Mesenchymal stem cell (in vitro differentiated cells and primary cell): ENCODE measurements at regions not wholly inside any gene's neighbourhood (a gene's known extent, or its start where the extent isn't known, plus 50 kb on each side); places are given as distances from the start of the nearest gene placed in this dataset.

ENCODE experiments used
- DNase-seq: peaks from one replicate; pipeline ENCODE4 v3.0.0-alpha.2; 2013
- H2AFZ ChIP-seq: one replicate; pipeline ENCODE4 v1.6.1; 2013; ENCODE audit warnings: low read depth, mild to moderate bottlenecking, control low read depth, inconsistent platforms, low read length, moderate library complexity
- H2AK5ac ChIP-seq: 2 replicates; pipeline ENCODE4 v1.6.1; 2013; ENCODE audit warnings: low read length, moderate library complexity, mild to moderate bottlenecking, inconsistent platforms; ENCODE audit not compliant: severe bottlenecking
- H2BK120ac ChIP-seq: one replicate; pipeline ENCODE4 v1.6.1; 2013; ENCODE audit warnings: low read depth, mild to moderate bottlenecking, inconsistent platforms, low read length, moderate library complexity
- H2BK12ac ChIP-seq, 2 experiments: one replicate each; pipeline ENCODE4 v1.6.1; 2013; ENCODE audit warnings: inconsistent platforms in 2 of 2, low read length in 2 of 2, mild to moderate bottlenecking in 2 of 2, moderate library complexity in 2 of 2, control low read depth in 1 of 2
- H2BK15ac ChIP-seq: one replicate; pipeline ENCODE4 v1.6.1; 2013; ENCODE audit warnings: mild to moderate bottlenecking, low read depth, inconsistent platforms; ENCODE audit not compliant: poor library complexity, severe bottlenecking
- H2BK5ac ChIP-seq: 2 replicates; pipeline ENCODE4 v1.6.1; 2013; ENCODE audit warnings: low read depth, mild to moderate bottlenecking, low read length, control low read depth, inconsistent platforms; ENCODE audit not compliant: poor library complexity, severe bottlenecking
- H3K14ac ChIP-seq, 2 experiments: one replicate each; pipeline ENCODE4 v1.6.1; 2013; ENCODE audit warnings: inconsistent platforms in 2 of 2, low read length in 2 of 2, control low read depth in 1 of 2, mild to moderate bottlenecking in 1 of 2, moderate library complexity in 1 of 2
- H3K18ac ChIP-seq, 2 experiments: one replicate each; pipeline ENCODE4 v1.6.1; 2013; ENCODE audit warnings: inconsistent platforms in 2 of 2, low read length in 2 of 2, control low read depth in 1 of 2, low read depth in 1 of 2, mild to moderate bottlenecking in 1 of 2
- H3K23ac ChIP-seq, 2 experiments: one replicate each; pipeline ENCODE4 v1.6.1; 2013; ENCODE audit warnings: inconsistent platforms in 2 of 2, low read length in 2 of 2, mild to moderate bottlenecking in 2 of 2, moderate library complexity in 2 of 2, control low read depth in 1 of 2
- H3K27ac ChIP-seq: 2 replicates; pipeline ENCODE4 v1.5.1; 2013; ENCODE audit warnings: mild to moderate bottlenecking, moderate library complexity, low read length, control low read depth, inconsistent platforms; ENCODE audit not compliant: poor library complexity, severe bottlenecking
- H3K27me3 ChIP-seq, 2 experiments: 2 replicates each; pipeline versions ENCODE4 v1.6.1 to v1.7.0; 2013; ENCODE audit warnings: low read length in 2 of 2, mild to moderate bottlenecking in 2 of 2, moderate library complexity in 2 of 2, control low read depth in 1 of 2, inconsistent platforms in 1 of 2; ENCODE audit not compliant: control insufficient read depth in 1 of 2, insufficient read depth in 1 of 2
- H3K36me3 ChIP-seq, 2 experiments: 2 replicates each; pipeline versions ENCODE4 v1.6.1 to v1.7.0; 2013; ENCODE audit warnings: low read length in 2 of 2, control low read depth in 1 of 2, inconsistent platforms in 1 of 2, low read depth in 1 of 2, mild to moderate bottlenecking in 1 of 2; ENCODE audit not compliant: insufficient read depth in 2 of 2, control insufficient read depth in 1 of 2
- H3K4ac ChIP-seq, 2 experiments: one replicate each; pipeline ENCODE4 v1.6.1; 2013; ENCODE audit warnings: inconsistent platforms in 2 of 2, low read length in 2 of 2, mild to moderate bottlenecking in 2 of 2, moderate library complexity in 2 of 2, control low read depth in 1 of 2, low read depth in 1 of 2
- H3K4me1 ChIP-seq: 2 replicates; pipeline ENCODE4 v1.6.1; 2013; ENCODE audit warnings: low read depth, low read length, control low read depth; ENCODE audit not compliant: control insufficient read depth, insufficient read depth
- H3K4me2 ChIP-seq: 2 replicates; pipeline ENCODE4 v1.6.1; 2013; ENCODE audit warnings: low read length, mild to moderate bottlenecking, inconsistent platforms; ENCODE audit not compliant: poor library complexity, severe bottlenecking
- H3K4me3 ChIP-seq, 2 experiments: 2 replicates each; pipeline versions ENCODE4 v1.5.1 to v1.7.0; 2013; ENCODE audit warnings: low read length in 2 of 2, mild to moderate bottlenecking in 2 of 2, control low read depth in 1 of 2, low read depth in 1 of 2; ENCODE audit not compliant: insufficient read depth in 1 of 2
- H3K79me1 ChIP-seq: replicated peaks from 2 replicates; pipeline ENCODE4 v1.6.1; 2013; ENCODE audit warnings: mild to moderate bottlenecking, control low read depth, low read length, inconsistent platforms; ENCODE audit not compliant: poor library complexity, severe bottlenecking
- H3K9ac ChIP-seq: 2 replicates; pipeline ENCODE4 v1.7.0; 2013; ENCODE audit warnings: mild to moderate bottlenecking, low read length, moderate library complexity
- H3K9me3 ChIP-seq: 2 replicates; pipeline ENCODE4 v1.7.0; 2013; ENCODE audit warnings: mild to moderate bottlenecking, low read length; ENCODE audit not compliant: control insufficient read depth
- H4K8ac ChIP-seq: one replicate; pipeline ENCODE4 v1.6.1; 2013; ENCODE audit warnings: inconsistent platforms, mild to moderate bottlenecking, low read length, moderate library complexity
- H4K91ac ChIP-seq: one replicate; pipeline ENCODE4 v1.6.1; 2013; ENCODE audit warnings: mild to moderate bottlenecking, low read length, inconsistent platforms
- WGBS: methylation state at CpG from one replicate; pipeline ENCODE4 v1.1.7; 2013; ENCODE audit warnings: mixed read lengths; 5-methylcytosine and 5-hydroxymethylcytosine counted together

GRCh38 chr20:17887331-17888030 lies 81.1 kb downstream of the SNX5 start:
- Histone ChIP-seq H2BK5ac (no peak overlapping the region), H3K4me2 (no peak overlapping the region), H3K14ac (no peak overlapping the region), H2AK5ac (no peak overlapping the region), H3K79me1 (no peaks in the 10 kb centered on the region), H3K9me3 (peaks cover 5% of the 10 kb centered on the region), H3K4ac (no peak overlapping the region), H3K36me3 (no peaks in the 10 kb centered on the region), H3K4me1 (peaks cover 3% of the 10 kb centered on the region), H3K18ac (no peak overlapping the region), H2AFZ (no peak overlapping the region), H3K4me3 (no peak overlapping the region), H3K23ac (no peak overlapping the region), H2BK15ac (no peak overlapping the region), H3K27ac (no peak overlapping the region), H3K27me3 (no peaks in the 10 kb centered on the region), H3K9ac (no peak overlapping the region), H2BK120ac (no peak overlapping the region), H4K91ac (no peak overlapping the region), H4K8ac (no peak overlapping the region), H2BK12ac (no peak overlapping the region)
- no peak for DNase-seq
- WGBS: 96% methylated on average over 9 of the region's 10 CpGs

GRCh38 chr20:17885544-17885943 lies 83.0 kb downstream of the SNX5 start:
- Histone ChIP-seq H2AFZ (peak overlapping the region; percentile 6), H3K4me3 (no peak overlapping the region), H2BK5ac (no peak overlapping the region), H3K14ac (no peak overlapping the region), H3K23ac (no peak overlapping the region), H3K36me3 (no peaks in the 10 kb centered on the region), H3K9ac (no peak overlapping the region), H3K4me2 (no peak overlapping the region), H2BK120ac (no peak overlapping the region), H3K4ac (no peak overlapping the region), H4K8ac (no peak overlapping the region), H4K91ac (no peak overlapping the region), H2BK15ac (no peak overlapping the region), H3K9me3 (peaks cover 5% of the 10 kb centered on the region), H2AK5ac (no peak overlapping the region), H3K4me1 (peaks cover 5% of the 10 kb centered on the region), H3K27me3 (no peaks in the 10 kb centered on the region), H3K18ac (no peak overlapping the region), H3K79me1 (no peaks in the 10 kb centered on the region), H2BK12ac (no peak overlapping the region), H3K27ac (no peak overlapping the region)
- DNase-seq: peak; percentile 45
- 35% methylated on average over 3 of the region's 4 CpGs for WGBS

- Histone ChIP-seq H3K79me1 (no peaks in the 10 kb centered on the region), H3K27me3 (no peaks in the 10 kb centered on the region), H3K9me3 (peaks cover 2% of the 10 kb centered on the region), H2AFZ (no peak overlapping the region), H2BK12ac (no peak overlapping the region), H3K4me1 (peaks cover 6% of the 10 kb centered on the region), H4K8ac (no peak overlapping the region), H3K36me3 (no peaks in the 10 kb centered on the region), H2BK15ac (no peak overlapping the region), H3K27ac (no peak overlapping the region), H3K18ac (no peak overlapping the region), H2BK120ac (no peak overlapping the region), H3K9ac (no peak overlapping the region), H3K4me2 (no peak overlapping the region), H4K91ac (no peak overlapping the region), H3K4ac (no peak overlapping the region), H2BK5ac (no peak overlapping the region), H3K23ac (no peak overlapping the region), H2AK5ac (no peak overlapping the region), H3K14ac (no peak overlapping the region), H3K4me3 (no peak overlapping the region)
- 75% methylated on average over 3 of the region's 3 CpGs for WGBS
- no peak for DNase-seq
Observed at GRCh38 chr20:17885076-17885475, 83.5 kb downstream of the SNX5 start.

GRCh38 chr20:17884307-17885003 lies 84.1 kb downstream of the SNX5 start:
- H3K9me3 ChIP-seq: peaks cover 2% of the 10 kb centered on the region
- no peak overlapping the region for H3K27ac ChIP-seq
- H2BK12ac ChIP-seq: no peak overlapping the region
- H3K18ac ChIP-seq: no peak overlapping the region
- no peak overlapping the region for H3K9ac ChIP-seq
- H2AFZ ChIP-seq: no peak overlapping the region
- WGBS: 89% methylated on average over 14 of the region's 14 CpGs
- no peak overlapping the region for H2BK15ac ChIP-seq
- H3K4me2 ChIP-seq: no peak overlapping the region
- DNase-seq: no peak
- no peaks in the 10 kb centered on the region for H3K27me3 ChIP-seq
- H4K8ac ChIP-seq: no peak overlapping the region
- H2BK5ac ChIP-seq: no peak overlapping the region
- no peak overlapping the region for H3K4me3 ChIP-seq
- H4K91ac ChIP-seq: no peak overlapping the region
- peaks cover 6% of the 10 kb centered on the region for H3K4me1 ChIP-seq
- no peaks in the 10 kb centered on the region for H3K36me3 ChIP-seq
- H3K4ac ChIP-seq: no peak overlapping the region
- H2AK5ac ChIP-seq: no peak overlapping the region
- no peak overlapping the region for H3K23ac ChIP-seq
- H3K14ac ChIP-seq: no peak overlapping the region
- no peak overlapping the region for H2BK120ac ChIP-seq
- no peaks in the 10 kb centered on the region for H3K79me1 ChIP-seq
